ENCODE measurements at regions not wholly inside any gene's neighbourhood (a gene's known extent, or its start where the extent isn't known, plus 50 kb on each side); places are given as distances from the start of the nearest gene placed in this dataset.

- no peak for DNase-seq (ENCODE audit: low read depth in 2 of 2, low spot score in 1 of 2)
Observed at GRCh38 chr16:86288716-86289294, 221.5 kb upstream of the FOXF1 start.

GRCh38 chr16:86289304-86289703 is 221.0 kb upstream of the FOXF1 start:
- no peak for DNase-seq (ENCODE audit: low read depth in 2 of 2, low spot score in 1 of 2)

GRCh38 chr16:86289907-86290306 is 220.4 kb upstream of the FOXF1 start:
- DNase-seq (ENCODE audit: low read depth in 2 of 2, low spot score in 1 of 2), result no peak

- no peak for DNase-seq (ENCODE audit: low read depth in 2 of 2, low spot score in 1 of 2)
Observed at GRCh38 chr16:86291491-86291890, 218.8 kb upstream of the FOXF1 start.

GRCh38 chr16:86292171-86292775 is 218.1 kb upstream of the FOXF1 start:
- no peak for DNase-seq (ENCODE audit: low read depth in 2 of 2, low spot score in 1 of 2)

- DNase-seq (ENCODE audit: low read depth in 2 of 2, low spot score in 1 of 2), result no peak
Observed at GRCh38 chr16:86292942-86293341, 217.4 kb upstream of the FOXF1 start.

GRCh38 chr16:86293906-86294305 is 216.4 kb upstream of the FOXF1 start:
- DNase-seq (ENCODE audit: low read depth in 2 of 2, low spot score in 1 of 2), result no peak

GRCh38 chr16:86294535-86295196 is 215.7 kb upstream of the FOXF1 start:
- DNase-seq (ENCODE audit: low read depth in 2 of 2, low spot score in 1 of 2), result no peak

- DNase-seq (ENCODE audit: low read depth in 2 of 2, low spot score in 1 of 2), result no peak
Observed at GRCh38 chr16:86296256-86296655, 214.1 kb upstream of the FOXF1 start.

GRCh38 chr16:86297391-86297790 is 212.9 kb upstream of the FOXF1 start:
- no peak for DNase-seq (ENCODE audit: low read depth in 2 of 2, low spot score in 1 of 2)

GRCh38 chr16:86297866-86298757 is 212.2 kb upstream of the FOXF1 start:
- no peak for DNase-seq (ENCODE audit: low read depth in 2 of 2, low spot score in 1 of 2)

- no peak for DNase-seq (ENCODE audit: low read depth in 2 of 2, low spot score in 1 of 2)
Observed at GRCh38 chr16:86298758-86299134, 211.6 kb upstream of the FOXF1 start.

GRCh38 chr16:86299882-86300610 is 210.3 kb upstream of the FOXF1 start:
- DNase-seq (ENCODE audit: low read depth in 2 of 2, low spot score in 1 of 2), result no peak

GRCh38 chr16:86300746-86301481 is 209.4 kb upstream of the FOXF1 start:
- no peak for DNase-seq (ENCODE audit: low read depth in 2 of 2, low spot score in 1 of 2)

GRCh38 chr16:86302421-86303109 is 207.8 kb upstream of the FOXF1 start:
- DNase-seq (ENCODE audit: low read depth in 2 of 2, low spot score in 1 of 2), result no peak

- no peak for DNase-seq (ENCODE audit: low read depth in 2 of 2, low spot score in 1 of 2)
Observed at GRCh38 chr16:86303787-86304678, 206.3 kb upstream of the FOXF1 start.

- DNase-seq (ENCODE audit: low read depth in 2 of 2, low spot score in 1 of 2), result no peak
Observed at GRCh38 chr16:86304868-86305267, 205.5 kb upstream of the FOXF1 start.

GRCh38 chr16:86305440-86305839 is 204.9 kb upstream of the FOXF1 start:
- DNase-seq (ENCODE audit: low read depth in 2 of 2, low spot score in 1 of 2), result no peak
